ENCODE measurements at regions not wholly inside any gene's neighbourhood (a gene's known extent, or its start where the extent isn't known, plus 50 kb on each side); places are given as distances from the start of the nearest gene placed in this dataset.
A peak's percentile ranks its signal among the peaks of the same experiment; 100 is the strongest.

- no peak for DNase-seq (ENCODE audit: low spot score)
These were observed 376.1 kb downstream of the ZIC4 start for GRCh38 chr3:147030274-147030673.

- DNase-seq (ENCODE audit: low spot score): no peak
These were observed 391.0 kb downstream of the ZIC4 start for GRCh38 chr3:147015334-147015733.

- no peak for DNase-seq (ENCODE audit: low spot score)
These were observed 397.5 kb downstream of the ZIC4 start for GRCh38 chr3:147008886-147009285.

GRCh38 chr3:147008458-147008857 is 397.9 kb downstream of the ZIC4 start:
- no peak for DNase-seq (ENCODE audit: low spot score)

GRCh38 chr3:147007736-147008245 is 398.6 kb downstream of the ZIC4 start:
- no peak for DNase-seq (ENCODE audit: low spot score)

GRCh38 chr3:147002721-147003120 is 397.6 kb upstream of the PLSCR5 start:
- DNase-seq (ENCODE audit: low spot score): no peak

GRCh38 chr3:147000274-147000673 is 395.1 kb upstream of the PLSCR5 start:
- DNase-seq (ENCODE audit: low spot score): no peak

GRCh38 chr3:146991907-146992306 is 386.8 kb upstream of the PLSCR5 start:
- DNase-seq (ENCODE audit: low spot score): no peak

- DNase-seq (ENCODE audit: low spot score): no peak
These were observed 370.3 kb upstream of the PLSCR5 start for GRCh38 chr3:146975476-146975875.

- no peak for DNase-seq (ENCODE audit: low spot score)
These were observed 369.9 kb upstream of the PLSCR5 start for GRCh38 chr3:146975032-146975431.

GRCh38 chr3:146974001-146974400 is 368.9 kb upstream of the PLSCR5 start:
- no peak for DNase-seq (ENCODE audit: low spot score)

GRCh38 chr3:146972726-146973125 is 367.6 kb upstream of the PLSCR5 start:
- DNase-seq (ENCODE audit: low spot score): no peak

GRCh38 chr3:146970236-146970635 is 365.1 kb upstream of the PLSCR5 start:
- DNase-seq (ENCODE audit: low spot score): no peak

GRCh38 chr3:146969356-146969755 is 364.2 kb upstream of the PLSCR5 start:
- no peak for DNase-seq (ENCODE audit: low spot score)

GRCh38 chr3:146968204-146968651 is 363.1 kb upstream of the PLSCR5 start:
- no peak for DNase-seq (ENCODE audit: low spot score)

- no peak for DNase-seq (ENCODE audit: low spot score)
These were observed 362.6 kb upstream of the PLSCR5 start for GRCh38 chr3:146967783-146968182.

- no peak for DNase-seq (ENCODE audit: low spot score)
These were observed 361.0 kb upstream of the PLSCR5 start for GRCh38 chr3:146966124-146966523.

GRCh38 chr3:146953511-146953981 is 348.4 kb upstream of the PLSCR5 start:
- peak; percentile 6 for DNase-seq (ENCODE audit: low spot score)

- no peak for DNase-seq (ENCODE audit: low spot score)
These were observed 343.8 kb upstream of the PLSCR5 start for GRCh38 chr3:146948985-146949384.

GRCh38 chr3:146948186-146948585 is 343.0 kb upstream of the PLSCR5 start:
- no peak for DNase-seq (ENCODE audit: low spot score)

GRCh38 chr3:146929696-146930095 is 324.6 kb upstream of the PLSCR5 start:
- no peak for DNase-seq (ENCODE audit: low spot score)

- no peak for DNase-seq (ENCODE audit: low spot score)
These were observed 323.4 kb upstream of the PLSCR5 start for GRCh38 chr3:146928421-146929059.

GRCh38 chr3:146921693-146922092 is 316.5 kb upstream of the PLSCR5 start:
- no peak for DNase-seq (ENCODE audit: low spot score)

GRCh38 chr3:146914409-146914808 is 309.3 kb upstream of the PLSCR5 start:
- no peak for DNase-seq (ENCODE audit: low spot score)
